ENCODE measurements at regions not wholly inside any gene's neighbourhood (a gene's known extent, or its start where the extent isn't known, plus 50 kb on each side); places are given as distances from the start of the nearest gene placed in this dataset.

DNA sequence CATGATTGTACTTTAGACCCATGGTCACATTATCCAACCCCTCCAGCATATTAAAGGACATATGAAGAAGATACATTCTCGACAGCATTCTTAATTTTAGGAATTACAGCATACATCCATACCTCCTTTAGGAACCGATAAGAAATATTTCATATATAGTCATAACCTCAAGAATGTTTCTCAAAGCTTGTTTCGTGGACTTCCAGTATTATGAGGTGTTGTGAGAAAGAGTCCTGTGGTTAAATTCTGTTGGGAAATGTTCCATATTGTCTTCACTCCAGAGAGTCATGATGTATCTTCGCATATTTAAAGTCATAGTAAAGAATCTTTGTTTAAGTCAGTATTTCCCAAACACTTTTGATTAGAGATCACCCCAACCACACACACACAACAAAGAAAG lies 321.0 kb upstream of the SNX7 start:
- Histone ChIP-seq H3K4me3 (ENCODE audit: control insufficient read depth in 1 of 2, extremely low read depth in 1 of 2, low read length in 1 of 2) (no peak overlapping the region), H3K27me3 (replicated peaks in 1 of 2; ENCODE audit: control insufficient read depth in 2 of 2, extremely low read depth in 1 of 2, insufficient read depth in 2 of 2, low read length in 1 of 2) (no peaks in the 10 kb centered on the region), H3K27ac (ENCODE audit: low read length) (no peak overlapping the region), H3K9me3 (no peaks in the 10 kb centered on the region), H3K4me1 (ENCODE audit: control insufficient read depth in 1 of 2, extremely low read depth in 1 of 2, insufficient read depth in 2 of 2, low read length in 2 of 2) (no peaks in the 10 kb centered on the region), H3K36me3 (ENCODE audit: control insufficient read depth in 2 of 2, extremely low read depth in 1 of 2, insufficient read depth in 1 of 2, low read length in 1 of 2) (no peaks in the 10 kb centered on the region)
- Mint-ChIP-seq H3K27ac (no peak overlapping the region), H3K36me3 (no peaks in the 10 kb centered on the region), H3K4me1 (no peaks in the 10 kb centered on the region), H3K27me3 (no peaks in the 10 kb centered on the region), H3K4me3 (no peak overlapping the region), H3K9me3 (no peaks in the 10 kb centered on the region)
- ChIA-PET CTCF (no interaction called here), POLR2A (interaction anchor here in 1 of 2 donors (0.5 kb wide), 1 partner anchor 47 kb away, joined by 3 read pairs; no protein-coding TSS in a partner anchor)
- no peak for ATAC-seq (replicated peaks in 1 of 4)
- no CpG with 5 or more reads among the region's 4 CpGs for WGBS (ENCODE audit: insufficient coverage)
- no peak for DNase-seq

DNA sequence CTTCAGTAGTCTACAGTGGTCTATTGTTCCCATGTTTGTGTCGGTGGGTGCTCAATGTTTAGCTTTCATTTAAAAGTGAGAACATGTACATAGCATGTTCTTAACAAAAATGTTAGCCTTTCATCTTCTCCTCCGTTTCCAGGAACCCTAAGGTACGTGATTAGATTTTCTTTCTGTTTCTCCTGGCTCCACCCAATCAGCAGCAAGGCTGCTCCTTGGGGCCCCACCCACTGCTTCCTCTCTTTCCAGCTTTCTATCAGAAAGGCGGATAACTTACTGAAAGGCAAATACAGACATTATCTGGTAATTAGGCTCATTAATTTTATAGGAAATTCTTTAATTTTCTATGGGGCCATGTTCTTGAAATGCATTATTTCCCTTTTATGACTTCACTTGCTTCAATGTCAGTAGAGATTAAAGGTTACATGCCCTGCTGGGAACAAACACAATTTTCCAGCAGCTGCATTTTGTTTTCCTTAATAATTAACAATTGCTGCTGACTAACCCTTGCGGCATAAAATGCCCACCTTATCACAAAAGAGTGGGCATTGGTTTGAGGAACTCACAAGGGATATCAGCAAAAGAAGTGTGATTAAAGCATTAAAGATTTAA lies 324.9 kb upstream of the SNX7 start:
- Mint-ChIP-seq H3K27me3 (peaks cover 5 to 7% of the 10 kb centered on the region in 2 donors), H3K9me3 (no peaks in the 10 kb centered on the region), H3K4me1 (no peaks in the 10 kb centered on the region), H3K36me3 (no peaks in the 10 kb centered on the region), H3K4me3 (no peak overlapping the region), H3K27ac (no peak overlapping the region)
- H3K27me3 ChIP-seq (replicated peaks in 1 of 2; ENCODE audit: control insufficient read depth in 2 of 2, extremely low read depth in 1 of 2, insufficient read depth in 2 of 2, low read length in 1 of 2), result no peaks in the 10 kb centered on the region
- POLR2A ChIA-PET, result no interaction called here
- H3K4me1 ChIP-seq (ENCODE audit: control insufficient read depth in 1 of 2, extremely low read depth in 1 of 2, insufficient read depth in 2 of 2, low read length in 2 of 2), result no peaks in the 10 kb centered on the region
- CTCF ChIA-PET, result interaction anchor here in 1 of 2 donors (0.5 kb wide), 1 partner anchor 499 kb away, joined by 3 read pairs; no protein-coding TSS in a partner anchor
- ATAC-seq (replicated peaks in 1 of 4), result no peak
- DNase-seq, result no peak
- no peaks in the 10 kb centered on the region for H3K36me3 ChIP-seq (ENCODE audit: control insufficient read depth in 2 of 2, extremely low read depth in 1 of 2, insufficient read depth in 1 of 2, low read length in 1 of 2)
- H3K4me3 ChIP-seq (ENCODE audit: control insufficient read depth in 1 of 2, extremely low read depth in 1 of 2, low read length in 1 of 2), result no peak overlapping the region
- WGBS (ENCODE audit: insufficient coverage), result 88% methylated on average over 2 of the region's 5 CpGs
- H3K9me3 ChIP-seq, result no peaks in the 10 kb centered on the region
- no peak overlapping the region for H3K27ac ChIP-seq (ENCODE audit: low read length)

DNA sequence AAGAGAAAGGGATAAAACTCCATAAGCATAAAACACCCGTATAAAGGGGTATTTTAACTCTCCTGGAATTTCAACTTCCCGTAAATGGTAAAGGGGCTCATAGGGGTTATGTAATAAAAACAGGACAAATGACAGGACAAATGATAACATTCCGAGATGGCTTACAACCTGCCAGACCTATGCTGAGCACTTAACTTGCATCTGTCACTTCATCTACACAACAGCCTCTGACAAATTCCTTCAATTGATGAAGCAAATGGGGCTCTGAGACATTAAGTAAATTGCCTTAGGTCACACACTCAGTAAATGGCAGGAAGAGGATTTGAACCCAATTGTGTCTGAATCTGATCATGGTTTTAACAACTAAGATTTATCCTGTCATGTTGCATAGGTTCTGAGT lies 327.6 kb upstream of the SNX7 start:
- ATAC-seq (replicated peaks in 1 of 4) (no peak), DNase-seq (no peak)
- Mint-ChIP-seq H3K27ac (no peak overlapping the region), H3K27me3 (peaks cover 7 to 8% of the 10 kb centered on the region in 2 donors), H3K4me1 (no peaks in the 10 kb centered on the region), H3K36me3 (no peaks in the 10 kb centered on the region), H3K4me3 (no peak overlapping the region), H3K9me3 (no peaks in the 10 kb centered on the region)
- Histone ChIP-seq H3K36me3 (ENCODE audit: control insufficient read depth in 2 of 2, extremely low read depth in 1 of 2, insufficient read depth in 1 of 2, low read length in 1 of 2) (no peaks in the 10 kb centered on the region), H3K4me3 (ENCODE audit: control insufficient read depth in 1 of 2, extremely low read depth in 1 of 2, low read length in 1 of 2) (no peak overlapping the region), H3K27ac (ENCODE audit: low read length) (no peak overlapping the region), H3K9me3 (no peaks in the 10 kb centered on the region), H3K4me1 (ENCODE audit: control insufficient read depth in 1 of 2, extremely low read depth in 1 of 2, insufficient read depth in 2 of 2, low read length in 2 of 2) (no peaks in the 10 kb centered on the region), H3K27me3 (replicated peaks in 1 of 2; ENCODE audit: control insufficient read depth in 2 of 2, extremely low read depth in 1 of 2, insufficient read depth in 2 of 2, low read length in 1 of 2) (no peaks in the 10 kb centered on the region)
- POLR2A ChIA-PET, result no interaction called here
- CTCF ChIA-PET, result no interaction called here
- no CpG with 5 or more reads among the region's 3 CpGs for WGBS (ENCODE audit: insufficient coverage)

DNA sequence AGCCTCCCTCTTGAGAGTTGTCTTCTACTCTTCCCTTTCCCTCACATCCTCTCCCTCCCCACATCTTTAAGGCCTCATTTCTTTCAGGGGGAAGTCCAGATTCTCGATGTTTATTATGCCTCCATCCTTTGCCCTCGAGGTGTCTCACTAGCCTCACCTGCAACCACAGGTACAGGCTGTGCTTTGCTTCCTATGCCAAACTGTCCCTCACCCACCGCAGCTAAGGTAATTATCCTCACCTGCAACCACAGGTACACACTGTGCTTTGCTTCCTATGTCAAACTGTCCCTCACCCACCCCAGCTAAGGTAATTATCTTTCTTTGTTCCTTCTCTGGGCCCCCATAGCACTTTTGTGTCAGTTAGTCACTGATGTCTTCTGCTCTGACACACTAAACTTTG lies 328.1 kb upstream of the SNX7 start:
- Histone ChIP-seq H3K27me3 (replicated peaks in 1 of 2; ENCODE audit: control insufficient read depth in 2 of 2, extremely low read depth in 1 of 2, insufficient read depth in 2 of 2, low read length in 1 of 2) (no peaks in the 10 kb centered on the region), H3K27ac (ENCODE audit: low read length) (no peak overlapping the region), H3K4me3 (ENCODE audit: control insufficient read depth in 1 of 2, extremely low read depth in 1 of 2, low read length in 1 of 2) (no peak overlapping the region), H3K9me3 (no peaks in the 10 kb centered on the region), H3K4me1 (ENCODE audit: control insufficient read depth in 1 of 2, extremely low read depth in 1 of 2, insufficient read depth in 2 of 2, low read length in 2 of 2) (no peaks in the 10 kb centered on the region), H3K36me3 (ENCODE audit: control insufficient read depth in 2 of 2, extremely low read depth in 1 of 2, insufficient read depth in 1 of 2, low read length in 1 of 2) (no peaks in the 10 kb centered on the region)
- WGBS (ENCODE audit: insufficient coverage), result 67% methylated on average over 3 of the region's 3 CpGs
- ATAC-seq (replicated peaks in 1 of 4) (no peak), DNase-seq (no peak)
- Mint-ChIP-seq H3K27me3 (peaks cover 7 to 8% of the 10 kb centered on the region in 2 donors), H3K27ac (no peak overlapping the region), H3K4me1 (no peaks in the 10 kb centered on the region), H3K4me3 (no peak overlapping the region), H3K9me3 (no peaks in the 10 kb centered on the region), H3K36me3 (no peaks in the 10 kb centered on the region)
- ChIA-PET POLR2A (no interaction called here), CTCF (interaction anchor here in 1 of 2 donors (0.6 kb wide), 1 partner anchor 781 kb away, joined by 3 read pairs; no protein-coding TSS in a partner anchor)

DNA sequence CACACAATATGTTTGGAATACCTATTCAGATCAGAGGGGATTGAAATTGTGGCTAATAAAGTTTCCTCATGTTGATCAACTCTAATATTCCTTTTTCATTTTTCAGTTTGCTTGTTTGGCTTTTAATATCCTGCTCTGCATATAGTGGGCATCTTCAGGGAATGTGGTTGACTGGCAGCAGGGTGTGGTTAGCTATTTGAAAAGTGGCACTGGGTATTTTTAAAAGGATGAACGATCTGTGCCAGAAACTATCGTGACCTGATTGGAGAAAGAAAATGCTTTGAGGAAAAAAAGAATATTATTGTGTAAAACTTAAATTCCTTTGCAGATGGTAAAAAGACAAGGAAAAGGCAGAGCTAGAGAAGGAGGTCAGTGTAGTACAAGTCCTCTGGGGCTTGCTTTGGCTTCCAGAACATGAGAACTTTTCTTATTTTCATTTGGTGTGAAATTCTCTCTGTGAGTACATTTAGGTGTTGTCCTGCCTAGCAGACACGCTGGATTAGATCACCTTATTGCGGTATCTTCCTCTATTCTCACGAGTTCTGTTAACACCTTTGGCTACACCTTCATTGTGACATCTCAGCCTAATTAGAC lies 329.7 kb upstream of the SNX7 start:
- Mint-ChIP-seq H3K4me3 (no peak overlapping the region), H3K36me3 (no peaks in the 10 kb centered on the region), H3K9me3 (no peaks in the 10 kb centered on the region), H3K27ac (no peak overlapping the region), H3K27me3 (peaks cover 7 to 8% of the 10 kb centered on the region in 2 donors), H3K4me1 (no peaks in the 10 kb centered on the region)
- Histone ChIP-seq H3K27ac (ENCODE audit: low read length) (no peak overlapping the region), H3K4me1 (ENCODE audit: control insufficient read depth in 1 of 2, extremely low read depth in 1 of 2, insufficient read depth in 2 of 2, low read length in 2 of 2) (no peaks in the 10 kb centered on the region), H3K9me3 (no peaks in the 10 kb centered on the region), H3K4me3 (ENCODE audit: control insufficient read depth in 1 of 2, extremely low read depth in 1 of 2, low read length in 1 of 2) (no peak overlapping the region), H3K36me3 (ENCODE audit: control insufficient read depth in 2 of 2, extremely low read depth in 1 of 2, insufficient read depth in 1 of 2, low read length in 1 of 2) (no peaks in the 10 kb centered on the region), H3K27me3 (replicated peaks in 1 of 2; ENCODE audit: control insufficient read depth in 2 of 2, extremely low read depth in 1 of 2, insufficient read depth in 2 of 2, low read length in 1 of 2) (no peaks in the 10 kb centered on the region)
- DNase-seq, result no peak
- CTCF ChIA-PET, result no interaction called here
- no peak for ATAC-seq (replicated peaks in 1 of 4)
- 41% methylated on average over 5 of the region's 5 CpGs for WGBS (ENCODE audit: insufficient coverage)
- POLR2A ChIA-PET, result no interaction called here

DNA sequence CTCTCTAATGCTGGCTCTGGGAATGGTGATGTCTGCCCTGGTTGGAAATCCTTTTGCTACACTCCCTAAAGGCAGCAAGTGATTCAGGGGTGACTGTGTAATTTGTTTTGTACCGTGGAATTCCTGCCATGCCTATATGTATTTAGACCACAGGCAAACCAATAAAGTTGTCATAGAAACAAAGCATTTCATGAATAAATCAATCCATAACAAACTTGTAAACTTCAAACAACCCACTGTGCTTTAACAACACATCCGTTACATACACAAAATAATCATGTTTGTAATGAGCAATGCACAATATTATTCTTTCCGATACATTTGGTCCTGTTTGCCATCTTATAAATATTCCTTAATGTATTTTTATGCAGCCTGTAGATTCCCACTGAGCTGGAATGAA lies 330.3 kb upstream of the SNX7 start:
- H3K9me3 Mint-ChIP-seq, result no peaks in the 10 kb centered on the region
- POLR2A ChIA-PET, result no interaction called here
- Histone ChIP-seq H3K27ac (ENCODE audit: low read length) (no peak overlapping the region), H3K9me3 (no peaks in the 10 kb centered on the region), H3K27me3 (replicated peaks in 1 of 2; ENCODE audit: control insufficient read depth in 2 of 2, extremely low read depth in 1 of 2, insufficient read depth in 2 of 2, low read length in 1 of 2) (no peaks in the 10 kb centered on the region), H3K36me3 (ENCODE audit: control insufficient read depth in 2 of 2, extremely low read depth in 1 of 2, insufficient read depth in 1 of 2, low read length in 1 of 2) (no peaks in the 10 kb centered on the region), H3K4me1 (ENCODE audit: control insufficient read depth in 1 of 2, extremely low read depth in 1 of 2, insufficient read depth in 2 of 2, low read length in 2 of 2) (no peaks in the 10 kb centered on the region), H3K4me3 (ENCODE audit: control insufficient read depth in 1 of 2, extremely low read depth in 1 of 2, low read length in 1 of 2) (no peak overlapping the region)
- ATAC-seq (replicated peaks in 1 of 4) (no peak), DNase-seq (no peak)
- H3K27ac Mint-ChIP-seq, result no peak overlapping the region
- WGBS (ENCODE audit: insufficient coverage), result 100% methylated on average over 1 of the region's 3 CpGs
- no peaks in the 10 kb centered on the region for H3K4me1 Mint-ChIP-seq
- peaks cover 7 to 8% of the 10 kb centered on the region in 2 donors for H3K27me3 Mint-ChIP-seq
- H3K36me3 Mint-ChIP-seq, result no peaks in the 10 kb centered on the region
- H3K4me3 Mint-ChIP-seq, result no peak overlapping the region
- CTCF ChIA-PET, result no interaction called here
